ENCODE measurements at regions not wholly inside any gene's neighbourhood (a gene's known extent, or its start where the extent isn't known, plus 50 kb on each side); places are given as distances from the start of the nearest gene placed in this dataset.

DNA sequence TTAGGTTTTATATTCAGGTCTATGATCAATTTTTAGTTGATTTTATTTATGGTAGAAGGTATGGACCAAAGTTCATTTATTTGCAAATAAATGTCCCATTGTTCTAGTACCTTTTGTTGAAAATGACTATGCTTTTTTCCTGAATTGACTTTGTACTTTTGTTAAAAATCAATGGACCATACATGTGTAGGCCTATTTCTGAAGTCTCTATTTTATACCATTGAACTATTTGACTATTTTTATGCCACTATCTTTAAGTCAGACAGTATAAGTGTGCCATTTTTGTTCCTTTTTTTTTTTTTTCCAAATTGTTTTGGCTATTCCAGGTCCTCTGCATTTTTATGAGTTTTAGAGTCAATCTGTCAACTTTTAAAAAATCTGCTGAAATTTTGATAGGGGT, 73.6 kb upstream of the UGP2 start:
- H3K4me3 ChIP-seq (ENCODE audit: low read depth, low read length): no peak overlapping the region
- DNase-seq (ENCODE audit: low read depth, low spot score): no peak
- in situ Hi-C loops (cut with HindIII; ENCODE audit: low sequenced_read_pairs): no loop called here
- TF ChIP-seq, protein P1, sequence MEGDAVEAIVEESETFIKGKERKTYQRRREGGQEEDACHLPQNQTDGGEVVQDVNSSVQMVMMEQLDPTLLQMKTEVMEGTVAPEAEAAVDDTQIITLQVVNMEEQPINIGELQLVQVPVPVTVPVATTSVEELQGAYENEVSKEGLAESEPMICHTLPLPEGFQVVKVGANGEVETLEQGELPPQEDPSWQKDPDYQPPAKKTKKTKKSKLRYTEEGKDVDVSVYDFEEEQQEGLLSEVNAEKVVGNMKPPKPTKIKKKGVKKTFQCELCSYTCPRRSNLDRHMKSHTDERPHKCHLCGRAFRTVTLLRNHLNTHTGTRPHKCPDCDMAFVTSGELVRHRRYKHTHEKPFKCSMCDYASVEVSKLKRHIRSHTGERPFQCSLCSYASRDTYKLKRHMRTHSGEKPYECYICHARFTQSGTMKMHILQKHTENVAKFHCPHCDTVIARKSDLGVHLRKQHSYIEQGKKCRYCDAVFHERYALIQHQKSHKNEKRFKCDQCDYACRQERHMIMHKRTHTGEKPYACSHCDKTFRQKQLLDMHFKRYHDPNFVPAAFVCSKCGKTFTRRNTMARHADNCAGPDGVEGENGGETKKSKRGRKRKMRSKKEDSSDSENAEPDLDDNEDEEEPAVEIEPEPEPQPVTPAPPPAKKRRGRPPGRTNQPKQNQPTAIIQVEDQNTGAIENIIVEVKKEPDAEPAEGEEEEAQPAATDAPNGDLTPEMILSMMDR (IDR thresholded peaks at IDR 0.05; ENCODE audit: low read depth, low read length): no peak

DNA sequence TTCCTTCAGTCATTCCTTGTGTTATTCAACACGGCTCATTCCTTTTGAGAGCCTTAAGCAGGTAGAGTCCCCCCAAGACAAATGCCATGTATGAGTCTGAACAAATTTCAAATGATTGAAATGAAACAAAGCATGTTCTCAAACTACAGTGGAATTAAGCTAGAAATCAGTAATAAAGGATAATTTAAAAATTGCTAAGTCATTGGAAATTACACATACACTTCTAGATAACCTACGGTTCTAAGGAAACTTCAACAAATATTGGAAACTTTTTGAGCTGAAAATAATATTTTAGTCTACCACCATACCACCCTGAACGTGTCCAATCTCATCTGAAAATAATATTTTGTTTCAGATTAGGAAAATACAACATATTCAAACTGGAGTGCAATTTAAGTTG, 71.8 kb upstream of the UGP2 start:
- TF ChIP-seq, protein P1 (IDR thresholded peaks at IDR 0.05; ENCODE audit: low read depth, low read length): no peak
- DNase-seq (ENCODE audit: low read depth, low spot score): no peak
- no peak overlapping the region for H3K4me3 ChIP-seq (ENCODE audit: low read depth, low read length)
- in situ Hi-C loops (cut with HindIII; ENCODE audit: low sequenced_read_pairs): no loop called here

DNA sequence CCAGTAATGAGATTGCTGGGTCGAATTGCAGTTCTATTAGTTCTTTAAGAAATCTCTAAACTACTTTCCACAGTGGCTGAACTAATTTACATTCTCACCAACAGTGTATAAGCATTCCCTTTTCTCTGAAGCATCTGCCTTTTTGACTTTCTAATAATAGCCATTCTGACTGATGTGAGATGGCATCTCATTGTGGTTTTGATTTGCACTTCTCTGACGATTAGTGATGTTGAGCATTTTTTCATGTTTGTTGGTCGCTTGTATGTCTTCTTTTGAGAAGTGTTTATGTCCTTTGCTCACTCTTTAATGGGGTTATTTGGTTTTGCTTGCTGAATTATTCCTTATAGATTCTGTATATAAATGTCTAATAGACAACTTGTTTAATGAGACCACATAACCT, 69.6 kb upstream of the UGP2 start:
- TF ChIP-seq, protein P1 (IDR thresholded peaks at IDR 0.05; ENCODE audit: low read depth, low read length): no peak
- DNase-seq (ENCODE audit: low read depth, low spot score): no peak
- in situ Hi-C loops (cut with HindIII; ENCODE audit: low sequenced_read_pairs): no loop called here
- H3K4me3 ChIP-seq (ENCODE audit: low read depth, low read length): no peak overlapping the region

DNA sequence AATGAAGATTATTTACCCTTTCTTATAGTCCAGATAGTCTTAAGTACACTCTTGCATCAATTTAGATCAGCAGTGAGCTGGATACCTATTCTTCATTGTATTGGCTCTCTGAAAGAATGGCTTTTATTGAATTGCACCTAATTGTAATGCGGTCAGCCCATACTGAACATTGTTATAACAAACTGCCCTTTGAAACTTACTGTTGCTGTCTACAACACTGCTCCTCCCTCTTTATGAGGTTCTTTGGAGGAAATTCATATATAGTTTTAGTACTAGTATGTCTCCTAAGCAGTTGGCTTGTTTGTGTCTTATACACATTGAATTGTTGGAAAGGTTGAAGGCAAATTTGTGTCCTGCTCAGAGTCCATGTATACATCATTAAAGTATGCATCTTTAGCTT, 66.5 kb upstream of the UGP2 start:
- in situ Hi-C loops (cut with HindIII; ENCODE audit: low sequenced_read_pairs): no loop called here
- TF ChIP-seq, protein P1 (IDR thresholded peaks at IDR 0.05; ENCODE audit: low read depth, low read length): no peak
- H3K4me3 ChIP-seq (ENCODE audit: low read depth, low read length): no peak overlapping the region
- DNase-seq (ENCODE audit: low read depth, low spot score): no peak

DNA sequence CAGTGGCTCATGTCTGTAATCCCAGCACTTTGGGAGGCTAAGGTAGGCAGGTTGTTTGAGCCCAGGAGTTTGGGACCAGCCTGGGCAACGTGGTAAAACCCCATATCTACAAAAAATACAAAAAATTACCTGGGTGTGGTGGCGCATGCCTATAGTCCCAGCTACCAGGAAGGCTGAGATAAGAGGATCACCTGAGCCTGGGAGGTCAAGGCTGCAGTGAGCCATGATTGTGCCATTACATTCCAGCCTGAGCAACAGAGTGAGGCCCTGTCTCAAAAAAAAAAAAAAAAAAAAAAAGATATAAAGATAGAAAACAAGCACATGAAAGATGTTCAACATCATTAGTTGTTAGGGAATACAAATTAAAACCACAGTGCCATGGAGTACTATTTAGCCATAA, 65.3 kb upstream of the UGP2 start:
- in situ Hi-C loops (cut with HindIII; ENCODE audit: low sequenced_read_pairs): no loop called here
- TF ChIP-seq, protein P1 (IDR thresholded peaks at IDR 0.05; ENCODE audit: low read depth, low read length): no peak
- DNase-seq (ENCODE audit: low read depth, low spot score): no peak
- H3K4me3 ChIP-seq (ENCODE audit: low read depth, low read length): no peak overlapping the region

DNA sequence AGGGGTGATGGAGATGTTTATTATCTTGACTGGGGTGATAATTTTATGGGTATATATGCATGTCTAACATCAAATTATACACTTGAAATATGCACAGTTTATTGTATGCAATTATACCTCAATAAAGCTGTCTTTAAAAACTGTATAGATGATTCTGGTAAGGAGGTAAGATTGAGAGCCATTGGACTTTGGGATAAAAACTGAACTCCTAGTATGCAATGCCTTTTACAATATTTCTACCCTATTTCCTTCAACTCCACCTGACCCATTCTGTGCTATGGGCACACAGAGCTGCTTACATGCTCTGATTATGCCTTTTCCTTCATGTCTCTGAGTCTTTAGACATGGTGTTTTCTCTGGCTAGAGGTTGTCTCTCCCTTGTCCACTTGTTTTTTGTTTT, 63.9 kb upstream of the UGP2 start:
- no peak for DNase-seq (ENCODE audit: low read depth, low spot score)
- in situ Hi-C loops (cut with HindIII; ENCODE audit: low sequenced_read_pairs): no loop called here

More for the DNA sequence above, 63.9 kb upstream of the UGP2 start:
- H3K4me3 ChIP-seq (ENCODE audit: low read depth, low read length): no peak overlapping the region
- TF ChIP-seq, protein P1 (IDR thresholded peaks at IDR 0.05; ENCODE audit: low read depth, low read length): no peak
